Lower lobe of right lung (tissue), 2 donors: ENCODE measurements at regions not wholly inside any gene's neighbourhood (a gene's known extent, or its start where the extent isn't known, plus 50 kb on each side); places are given as distances from the start of the nearest gene placed in this dataset.
"Not testable (repeated sequence)": the region's sequence is repeated elsewhere in the genome, so short reads cannot be mapped to it uniquely, and the experiment has no call there.

ENCODE experiments used
- ATAC-seq, 2 donors: fragments of 200-7000 bp; cut with Tn5 transposase; one replicate each; pipeline ENCODE4 v1.9.1; 2020 to 2022; ENCODE audit warnings: mild to moderate bottlenecking in 2 of 2, moderate library complexity in 2 of 2
- DNase-seq: peaks from one replicate; pipeline ENCODE4 v3.0.0-alpha.2; 2020
- H3K27ac ChIP-seq: fragments of 200-600 bp; one replicate; pipeline ENCODE4 v1.8.0; 2022
- H3K27me3 ChIP-seq: fragments of 200-600 bp; one replicate; pipeline ENCODE4 v1.8.0; 2022; ENCODE audit warnings: low read depth
- H3K36me3 ChIP-seq: fragments of 200-600 bp; one replicate; pipeline ENCODE4 v1.8.0; 2022; ENCODE audit warnings: mild to moderate bottlenecking
- H3K4me1 ChIP-seq: fragments of 200-600 bp; one replicate; pipeline ENCODE4 v1.8.0; 2022
- H3K4me3 ChIP-seq: fragments of 200-600 bp; one replicate; pipeline ENCODE4 v1.8.0; 2022; ENCODE audit warnings: mild to moderate bottlenecking
- H3K9me3 ChIP-seq: fragments of 200-600 bp; one replicate; pipeline ENCODE4 v1.8.0; 2022
- intact Hi-C: fragments of 100-400 bp; cut with DNase I; formaldehyde crosslinking; loops from one replicate; pipeline ENCODE4 v1.11.0; 2022
- TF ChIP-seq, protein P1 (sequence below): fragments of 200-600 bp; IDR thresholded peaks from one replicate; pipeline ENCODE4 v1.8.0; 2022; ENCODE audit warnings: antibody characterized with exemption, mild to moderate bottlenecking
- donor health status: DM: no; HTN: yes; CAD: no; lungs with severe emphysema.

GRCh38 chr3:193968380-193968974 is 167.5 kb upstream of the HES1 start:
- Histone ChIP-seq H3K4me1 (peaks cover 27% of the 10 kb centered on the region), H3K27ac (no peak overlapping the region), H3K9me3 (no peaks in the 10 kb centered on the region), H3K27me3 (no peaks in the 10 kb centered on the region), H3K36me3 (no peaks in the 10 kb centered on the region), H3K4me3 (no peak overlapping the region)
- ATAC-seq (no peak), DNase-seq (no peak)
- TF ChIP-seq, protein P1, sequence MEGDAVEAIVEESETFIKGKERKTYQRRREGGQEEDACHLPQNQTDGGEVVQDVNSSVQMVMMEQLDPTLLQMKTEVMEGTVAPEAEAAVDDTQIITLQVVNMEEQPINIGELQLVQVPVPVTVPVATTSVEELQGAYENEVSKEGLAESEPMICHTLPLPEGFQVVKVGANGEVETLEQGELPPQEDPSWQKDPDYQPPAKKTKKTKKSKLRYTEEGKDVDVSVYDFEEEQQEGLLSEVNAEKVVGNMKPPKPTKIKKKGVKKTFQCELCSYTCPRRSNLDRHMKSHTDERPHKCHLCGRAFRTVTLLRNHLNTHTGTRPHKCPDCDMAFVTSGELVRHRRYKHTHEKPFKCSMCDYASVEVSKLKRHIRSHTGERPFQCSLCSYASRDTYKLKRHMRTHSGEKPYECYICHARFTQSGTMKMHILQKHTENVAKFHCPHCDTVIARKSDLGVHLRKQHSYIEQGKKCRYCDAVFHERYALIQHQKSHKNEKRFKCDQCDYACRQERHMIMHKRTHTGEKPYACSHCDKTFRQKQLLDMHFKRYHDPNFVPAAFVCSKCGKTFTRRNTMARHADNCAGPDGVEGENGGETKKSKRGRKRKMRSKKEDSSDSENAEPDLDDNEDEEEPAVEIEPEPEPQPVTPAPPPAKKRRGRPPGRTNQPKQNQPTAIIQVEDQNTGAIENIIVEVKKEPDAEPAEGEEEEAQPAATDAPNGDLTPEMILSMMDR, result no peak
- intact Hi-C loops, result no loop called here

- H3K27me3 ChIP-seq, H3K9me3 ChIP-seq, intact Hi-C loops, H3K36me3 ChIP-seq, DNase-seq, H3K27ac ChIP-seq, H3K4me3 ChIP-seq: not testable (repeated sequence)
- peak; percentile 44 to 71 for ATAC-seq
- TF ChIP-seq, protein P1, result peak; percentile 45
- peaks cover 38% of the 10 kb centered on the region for H3K4me1 ChIP-seq
Observed at GRCh38 chr3:193970131-193970772, 165.7 kb upstream of the HES1 start.

DNA sequence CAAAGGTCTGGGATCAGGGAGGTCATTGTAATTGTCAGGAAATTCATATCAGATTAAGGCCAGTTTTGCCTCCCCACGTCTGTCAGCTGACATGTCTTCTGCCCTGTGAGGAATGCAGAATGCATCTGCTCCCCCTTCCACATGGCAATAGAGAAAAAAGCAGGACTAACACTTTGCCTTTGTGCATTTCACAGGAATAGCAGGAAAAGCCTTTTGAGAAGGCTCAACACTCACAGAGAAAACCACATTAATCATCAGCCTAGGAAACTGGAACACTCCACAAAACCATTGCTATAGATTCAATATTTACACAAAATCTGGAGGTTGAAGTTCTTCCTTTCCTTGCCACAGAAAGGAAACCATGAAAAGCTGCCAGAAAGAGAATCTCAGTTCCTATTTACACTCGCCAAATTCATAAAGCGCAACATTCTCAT is 165.2 kb upstream of the HES1 start:
- intact Hi-C loops, result no loop called here
- no peaks in the 10 kb centered on the region for H3K36me3 ChIP-seq
- H3K27ac ChIP-seq, result no peak overlapping the region
- H3K4me3 ChIP-seq, result peak overlapping the region; percentile 10
- peaks cover 42% of the 10 kb centered on the region for H3K4me1 ChIP-seq
- ATAC-seq (peak in 1 of 2 donors; percentile 63), DNase-seq (no peak)
- no peaks in the 10 kb centered on the region for H3K9me3 ChIP-seq
- H3K27me3 ChIP-seq, result no peaks in the 10 kb centered on the region
- TF ChIP-seq, protein P1, result no peak

DNA sequence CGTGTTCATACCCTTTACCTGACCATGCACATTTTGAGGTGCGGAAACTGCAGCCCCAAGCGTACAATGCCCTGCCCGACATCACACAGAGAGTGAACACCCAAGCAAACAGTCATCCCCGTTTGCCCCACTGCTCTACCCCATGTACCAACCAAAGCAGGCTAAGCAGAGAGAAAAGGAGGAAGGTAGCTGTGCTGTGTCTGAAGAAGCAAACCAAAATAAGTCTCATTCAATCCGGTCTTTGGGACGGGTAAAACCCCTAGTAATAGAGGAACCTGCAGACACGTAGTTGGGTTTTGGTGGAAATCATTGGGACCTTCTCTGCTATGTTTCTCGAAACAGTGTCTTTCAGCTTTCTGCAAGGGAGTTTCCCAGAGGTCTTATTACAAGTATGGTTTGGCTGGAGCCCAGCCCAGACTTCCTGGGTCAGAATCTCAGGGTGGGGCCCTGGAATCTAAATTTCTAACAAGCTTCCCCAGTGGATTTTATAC is 164.6 kb upstream of the HES1 start:
- TF ChIP-seq, protein P1, result no peak
- Histone ChIP-seq H3K27me3 (no peaks in the 10 kb centered on the region), H3K36me3 (no peaks in the 10 kb centered on the region), H3K4me3 (peak overlapping the region; percentile 10), H3K27ac (no peak overlapping the region), H3K4me1 (peaks cover 42% of the 10 kb centered on the region), H3K9me3 (no peaks in the 10 kb centered on the region)
- ATAC-seq, result peak; percentile 66 to 77
- intact Hi-C loops, result no loop called here
- peak; percentile 58 for DNase-seq

DNA sequence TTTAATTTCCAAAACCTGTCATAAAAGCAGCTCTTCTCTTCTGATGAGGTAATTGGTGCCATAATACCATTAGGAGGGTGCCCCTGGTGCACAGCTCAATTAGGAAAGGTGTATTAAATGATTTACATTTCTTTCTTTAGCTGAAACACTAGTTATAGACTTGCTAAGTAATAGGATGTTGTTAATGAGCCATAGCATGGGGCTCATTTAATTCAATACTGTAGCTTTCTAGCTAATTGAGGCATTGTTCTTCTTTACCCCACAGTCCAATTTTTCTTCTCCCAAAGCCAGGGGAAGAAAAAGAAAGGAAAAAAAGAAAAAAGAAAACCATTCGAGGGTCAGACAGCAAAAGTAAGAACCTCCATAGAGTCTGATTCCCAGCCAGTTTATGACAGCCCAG is 164.0 kb upstream of the HES1 start:
- H3K9me3 ChIP-seq, result no peaks in the 10 kb centered on the region
- no peaks in the 10 kb centered on the region for H3K27me3 ChIP-seq
- H3K4me1 ChIP-seq, result peaks cover 42% of the 10 kb centered on the region
- TF ChIP-seq, protein P1, result no peak
- intact Hi-C loops, result no loop called here
- DNase-seq (no peak), ATAC-seq (no peak)
- H3K27ac ChIP-seq, result no peak overlapping the region
- H3K4me3 ChIP-seq, result no peak overlapping the region
- H3K36me3 ChIP-seq, result no peaks in the 10 kb centered on the region
